ENCODE measurements at regions not wholly inside any gene's neighbourhood (a gene's known extent, or its start where the extent isn't known, plus 50 kb on each side); places are given as distances from the start of the nearest gene placed in this dataset.

DNA sequence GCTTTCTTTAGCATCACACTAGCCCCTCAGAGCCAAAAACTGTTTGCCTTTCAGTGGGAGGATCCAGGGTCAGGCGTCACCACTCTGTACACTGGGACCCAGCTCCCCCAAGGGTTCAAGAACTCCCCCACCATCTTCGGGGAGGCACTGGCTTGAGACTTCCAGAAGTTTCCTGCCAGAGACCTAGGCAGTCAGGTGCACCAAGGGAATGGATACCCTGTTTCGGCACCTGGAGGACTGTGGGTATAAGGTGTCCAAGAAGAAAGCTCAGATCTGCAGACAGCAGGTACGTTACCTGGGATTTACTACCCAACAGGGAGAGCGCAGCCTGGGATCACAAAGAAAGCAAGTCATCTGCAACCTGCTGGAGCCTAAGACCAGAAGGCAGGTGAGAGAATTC lies 603.0 kb downstream of the UQCRFS1 start:
- TF ChIP-seq POLR2AphosphoS5 (IDR thresholded peaks at IDR 0.05; ENCODE audit: low read depth, low read length) (no peak), TAF1 (IDR thresholded peaks at IDR 0.05; ENCODE audit: low read depth, low read length) (no peak)

All from GM12891 (cell line).